Mesenchymal stem cell (in vitro differentiated cells and primary cell): ENCODE measurements at regions not wholly inside any gene's neighbourhood (a gene's known extent, or its start where the extent isn't known, plus 50 kb on each side); places are given as distances from the start of the nearest gene placed in this dataset.
"Not testable (repeated sequence)": the region's sequence is repeated elsewhere in the genome, so short reads cannot be mapped to it uniquely, and the experiment has no call there.

ENCODE experiments used
- DNase-seq: peaks from one replicate; pipeline ENCODE4 v3.0.0-alpha.2; 2013
- H2AFZ ChIP-seq: one replicate; pipeline ENCODE4 v1.6.1; 2013; ENCODE audit warnings: low read depth, mild to moderate bottlenecking, control low read depth, inconsistent platforms, low read length, moderate library complexity
- H2AK5ac ChIP-seq: 2 replicates; pipeline ENCODE4 v1.6.1; 2013; ENCODE audit warnings: low read length, moderate library complexity, mild to moderate bottlenecking, inconsistent platforms; ENCODE audit not compliant: severe bottlenecking
- H2BK120ac ChIP-seq: one replicate; pipeline ENCODE4 v1.6.1; 2013; ENCODE audit warnings: low read depth, mild to moderate bottlenecking, inconsistent platforms, low read length, moderate library complexity
- H2BK12ac ChIP-seq, 2 experiments: one replicate each; pipeline ENCODE4 v1.6.1; 2013; ENCODE audit warnings: inconsistent platforms in 2 of 2, low read length in 2 of 2, mild to moderate bottlenecking in 2 of 2, moderate library complexity in 2 of 2, control low read depth in 1 of 2
- H2BK15ac ChIP-seq: one replicate; pipeline ENCODE4 v1.6.1; 2013; ENCODE audit warnings: mild to moderate bottlenecking, low read depth, inconsistent platforms; ENCODE audit not compliant: poor library complexity, severe bottlenecking
- H2BK5ac ChIP-seq: 2 replicates; pipeline ENCODE4 v1.6.1; 2013; ENCODE audit warnings: low read depth, mild to moderate bottlenecking, low read length, control low read depth, inconsistent platforms; ENCODE audit not compliant: poor library complexity, severe bottlenecking
- H3K14ac ChIP-seq, 2 experiments: one replicate each; pipeline ENCODE4 v1.6.1; 2013; ENCODE audit warnings: inconsistent platforms in 2 of 2, low read length in 2 of 2, control low read depth in 1 of 2, mild to moderate bottlenecking in 1 of 2, moderate library complexity in 1 of 2
- H3K18ac ChIP-seq, 2 experiments: one replicate each; pipeline ENCODE4 v1.6.1; 2013; ENCODE audit warnings: inconsistent platforms in 2 of 2, low read length in 2 of 2, control low read depth in 1 of 2, low read depth in 1 of 2, mild to moderate bottlenecking in 1 of 2
- H3K23ac ChIP-seq, 2 experiments: one replicate each; pipeline ENCODE4 v1.6.1; 2013; ENCODE audit warnings: inconsistent platforms in 2 of 2, low read length in 2 of 2, mild to moderate bottlenecking in 2 of 2, moderate library complexity in 2 of 2, control low read depth in 1 of 2
- H3K27ac ChIP-seq: 2 replicates; pipeline ENCODE4 v1.5.1; 2013; ENCODE audit warnings: mild to moderate bottlenecking, moderate library complexity, low read length, control low read depth, inconsistent platforms; ENCODE audit not compliant: poor library complexity, severe bottlenecking
- H3K27me3 ChIP-seq, 2 experiments: 2 replicates each; pipeline versions ENCODE4 v1.6.1 to v1.7.0; 2013; ENCODE audit warnings: low read length in 2 of 2, mild to moderate bottlenecking in 2 of 2, moderate library complexity in 2 of 2, control low read depth in 1 of 2, inconsistent platforms in 1 of 2; ENCODE audit not compliant: control insufficient read depth in 1 of 2, insufficient read depth in 1 of 2
- H3K36me3 ChIP-seq, 2 experiments: 2 replicates each; pipeline versions ENCODE4 v1.6.1 to v1.7.0; 2013; ENCODE audit warnings: low read length in 2 of 2, control low read depth in 1 of 2, inconsistent platforms in 1 of 2, low read depth in 1 of 2, mild to moderate bottlenecking in 1 of 2; ENCODE audit not compliant: insufficient read depth in 2 of 2, control insufficient read depth in 1 of 2
- H3K4ac ChIP-seq, 2 experiments: one replicate each; pipeline ENCODE4 v1.6.1; 2013; ENCODE audit warnings: inconsistent platforms in 2 of 2, low read length in 2 of 2, mild to moderate bottlenecking in 2 of 2, moderate library complexity in 2 of 2, control low read depth in 1 of 2, low read depth in 1 of 2
- H3K4me1 ChIP-seq: 2 replicates; pipeline ENCODE4 v1.6.1; 2013; ENCODE audit warnings: low read depth, low read length, control low read depth; ENCODE audit not compliant: control insufficient read depth, insufficient read depth
- H3K4me2 ChIP-seq: 2 replicates; pipeline ENCODE4 v1.6.1; 2013; ENCODE audit warnings: low read length, mild to moderate bottlenecking, inconsistent platforms; ENCODE audit not compliant: poor library complexity, severe bottlenecking
- H3K4me3 ChIP-seq, 2 experiments: 2 replicates each; pipeline versions ENCODE4 v1.5.1 to v1.7.0; 2013; ENCODE audit warnings: low read length in 2 of 2, mild to moderate bottlenecking in 2 of 2, control low read depth in 1 of 2, low read depth in 1 of 2; ENCODE audit not compliant: insufficient read depth in 1 of 2
- H3K79me1 ChIP-seq: replicated peaks from 2 replicates; pipeline ENCODE4 v1.6.1; 2013; ENCODE audit warnings: mild to moderate bottlenecking, control low read depth, low read length, inconsistent platforms; ENCODE audit not compliant: poor library complexity, severe bottlenecking
- H3K9ac ChIP-seq: 2 replicates; pipeline ENCODE4 v1.7.0; 2013; ENCODE audit warnings: mild to moderate bottlenecking, low read length, moderate library complexity
- H3K9me3 ChIP-seq: 2 replicates; pipeline ENCODE4 v1.7.0; 2013; ENCODE audit warnings: mild to moderate bottlenecking, low read length; ENCODE audit not compliant: control insufficient read depth
- H4K8ac ChIP-seq: one replicate; pipeline ENCODE4 v1.6.1; 2013; ENCODE audit warnings: inconsistent platforms, mild to moderate bottlenecking, low read length, moderate library complexity
- H4K91ac ChIP-seq: one replicate; pipeline ENCODE4 v1.6.1; 2013; ENCODE audit warnings: mild to moderate bottlenecking, low read length, inconsistent platforms
- WGBS: methylation state at CpG from one replicate; pipeline ENCODE4 v1.1.7; 2013; ENCODE audit warnings: mixed read lengths; 5-methylcytosine and 5-hydroxymethylcytosine counted together

DNA sequence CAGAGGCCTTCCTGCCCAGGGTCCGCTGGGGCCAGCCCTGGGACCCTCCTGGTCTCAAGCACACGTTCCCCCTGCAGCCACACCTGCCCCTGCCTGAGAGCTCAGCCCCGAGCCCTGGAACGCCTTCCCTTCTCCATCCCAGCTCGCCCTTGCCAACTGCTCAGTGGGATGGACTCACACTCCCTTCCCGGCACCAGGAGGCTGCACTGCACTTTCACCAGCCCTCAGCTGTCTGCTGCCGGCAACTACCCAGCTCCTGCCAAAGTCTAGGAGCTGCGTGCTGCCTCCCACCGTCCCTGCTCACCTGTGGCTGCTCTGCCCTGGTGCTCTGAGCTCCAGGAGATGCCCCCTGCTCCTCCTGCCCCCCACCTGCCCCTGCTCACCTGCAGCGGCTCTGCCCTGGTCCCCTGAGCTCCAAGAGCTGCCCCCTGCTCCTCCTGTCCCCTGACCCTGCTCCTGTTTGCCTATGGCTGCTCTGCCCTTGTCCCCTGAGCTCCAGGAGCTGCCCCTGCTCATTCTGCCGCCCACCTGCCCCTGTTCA lies 246.4 kb downstream of the TMEM121 start:
- WGBS, result 56% methylated on average over 7 of the region's 11 CpGs
- H3K79me1 ChIP-seq, H3K4me1 ChIP-seq, H3K9me3 ChIP-seq, H2BK12ac ChIP-seq, H2BK5ac ChIP-seq, H3K18ac ChIP-seq, H4K91ac ChIP-seq, H3K9ac ChIP-seq, H2BK15ac ChIP-seq, H4K8ac ChIP-seq, H3K27ac ChIP-seq, H3K4ac ChIP-seq, H2AK5ac ChIP-seq, H3K27me3 ChIP-seq, H3K36me3 ChIP-seq, DNase-seq, H3K23ac ChIP-seq, H2AFZ ChIP-seq, H3K4me3 ChIP-seq, H2BK120ac ChIP-seq, H3K4me2 ChIP-seq, H3K14ac ChIP-seq: not testable (repeated sequence)

DNA sequence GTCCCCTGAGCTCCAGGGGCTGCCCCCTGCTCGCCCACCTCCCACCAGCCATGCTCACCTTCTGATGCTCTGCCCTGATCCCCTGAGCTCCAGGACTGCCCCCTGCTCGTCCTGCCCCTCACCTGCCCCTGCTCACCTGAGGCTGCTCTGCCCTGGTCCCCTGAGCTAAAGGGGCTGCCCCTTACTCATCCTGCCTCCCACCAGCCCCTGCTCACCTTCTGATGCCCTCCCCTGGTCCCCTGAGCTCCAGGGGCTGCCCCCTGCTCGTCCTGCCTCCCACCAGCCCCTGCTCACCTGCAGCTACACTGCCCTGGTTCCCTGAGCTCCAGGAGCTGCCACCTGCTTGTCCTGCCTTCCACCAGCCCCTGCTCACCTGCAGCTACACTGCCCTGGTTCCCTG lies 247.2 kb downstream of the TMEM121 start:
- H3K4me1 ChIP-seq, result no peaks in the 10 kb centered on the region
- no peak overlapping the region for H3K9ac ChIP-seq
- no peak overlapping the region for H2BK5ac ChIP-seq
- no peaks in the 10 kb centered on the region for H3K27me3 ChIP-seq
- 17% methylated on average over 3 of the region's 3 CpGs for WGBS
- no peak overlapping the region for H3K27ac ChIP-seq
- no peaks in the 10 kb centered on the region for H3K36me3 ChIP-seq
- H3K14ac ChIP-seq, result no peak overlapping the region
- no peak overlapping the region for H3K4me3 ChIP-seq
- no peak overlapping the region for H3K23ac ChIP-seq
- no peak overlapping the region for H2BK15ac ChIP-seq
- H2BK12ac ChIP-seq, result no peak overlapping the region
- H4K8ac ChIP-seq, result no peak overlapping the region
- peaks cover under 1% of the 10 kb centered on the region for H3K9me3 ChIP-seq
- DNase-seq, result no peak
- no peak overlapping the region for H2AFZ ChIP-seq
- H3K4ac ChIP-seq, result no peak overlapping the region
- H3K4me2 ChIP-seq, result no peak overlapping the region
- no peak overlapping the region for H3K18ac ChIP-seq
- no peak overlapping the region for H4K91ac ChIP-seq
- no peak overlapping the region for H2BK120ac ChIP-seq
- no peaks in the 10 kb centered on the region for H3K79me1 ChIP-seq
- H2AK5ac ChIP-seq, result no peak overlapping the region

DNA sequence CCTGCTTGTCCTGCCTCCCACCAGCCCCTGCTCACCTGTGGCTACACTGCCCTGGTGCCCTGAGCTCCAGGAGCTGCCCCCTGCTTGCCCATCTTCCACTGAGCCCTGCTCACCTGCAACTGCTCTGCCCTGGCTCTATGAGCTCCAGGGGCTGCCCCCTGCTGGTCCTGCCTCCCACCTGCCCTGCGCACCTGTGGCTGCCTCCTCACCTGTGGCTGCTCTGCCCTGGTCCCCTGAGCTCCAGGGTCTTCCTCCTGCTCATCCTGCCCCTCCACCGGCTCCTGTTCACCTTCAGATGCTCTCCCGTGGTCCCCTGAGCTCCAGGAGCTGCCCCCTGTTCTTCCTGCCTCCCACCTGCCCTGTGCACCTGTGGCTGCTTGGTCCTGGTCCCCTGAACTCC lies 247.6 kb downstream of the TMEM121 start:
- DNase-seq, result no peak
- H3K27me3 ChIP-seq, result no peaks in the 10 kb centered on the region
- no peak overlapping the region for H2AK5ac ChIP-seq
- H3K23ac ChIP-seq, result no peak overlapping the region
- no peaks in the 10 kb centered on the region for H3K36me3 ChIP-seq
- no peak overlapping the region for H3K4ac ChIP-seq
- no peak overlapping the region for H3K4me3 ChIP-seq
- H3K9ac ChIP-seq, result no peak overlapping the region
- H3K14ac ChIP-seq, result no peak overlapping the region
- H3K18ac ChIP-seq, result no peak overlapping the region
- no peaks in the 10 kb centered on the region for H3K4me1 ChIP-seq
- H3K4me2 ChIP-seq, result no peak overlapping the region
- no peak overlapping the region for H2BK5ac ChIP-seq
- no peak overlapping the region for H2BK12ac ChIP-seq
- no peak overlapping the region for H2AFZ ChIP-seq
- 28% methylated on average over 3 of the region's 3 CpGs for WGBS
- no peaks in the 10 kb centered on the region for H3K79me1 ChIP-seq
- no peak overlapping the region for H4K91ac ChIP-seq
- no peak overlapping the region for H3K27ac ChIP-seq
- H2BK120ac ChIP-seq, result no peak overlapping the region
- H3K9me3 ChIP-seq, result peaks cover 4% of the 10 kb centered on the region
- H4K8ac ChIP-seq, result no peak overlapping the region
- H2BK15ac ChIP-seq, result no peak overlapping the region

DNA sequence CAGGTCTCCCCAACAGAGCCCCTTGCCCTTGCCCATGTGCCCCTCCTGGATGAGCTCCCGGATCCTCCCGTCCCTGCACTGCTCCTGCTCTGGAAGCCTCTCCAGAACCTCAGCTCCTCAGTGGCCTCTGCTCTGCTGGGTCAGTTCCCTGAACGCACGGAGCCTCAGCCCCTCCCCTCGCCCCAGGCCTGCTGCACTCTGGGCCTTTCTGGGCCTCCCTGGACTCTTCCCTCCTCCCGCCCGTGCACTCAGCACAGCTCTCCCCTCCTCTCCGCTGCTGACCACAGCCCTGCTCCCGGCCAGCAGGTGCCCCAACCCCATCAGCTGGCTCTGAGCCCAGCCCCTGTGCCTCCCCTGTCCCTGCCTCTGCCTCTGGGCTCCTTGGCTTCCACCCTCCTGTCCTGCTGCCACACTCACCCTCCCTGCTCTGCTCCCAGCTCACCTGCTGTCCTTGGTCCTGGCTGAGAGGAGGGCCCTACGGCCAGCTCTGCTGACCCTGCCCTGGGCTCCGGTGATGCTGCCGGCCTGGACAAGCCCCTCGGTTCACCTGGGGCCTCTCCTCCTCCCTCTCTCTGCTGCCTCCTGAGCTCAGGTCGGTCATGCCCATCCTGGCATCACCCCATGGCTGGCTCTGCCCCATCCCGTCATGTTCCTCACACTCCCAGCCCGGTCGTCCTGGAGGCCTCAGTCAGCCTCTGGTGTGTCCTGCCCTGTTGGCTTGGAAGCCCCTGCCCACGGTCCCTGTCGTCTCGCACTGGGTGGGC lies 248.4 kb downstream of the TMEM121 start:
- not testable (repeated sequence) for H2BK12ac ChIP-seq, H2AK5ac ChIP-seq, H3K4ac ChIP-seq, H3K4me2 ChIP-seq, H3K4me3 ChIP-seq, H4K8ac ChIP-seq, H3K79me1 ChIP-seq, H3K27me3 ChIP-seq, H2BK15ac ChIP-seq, H4K91ac ChIP-seq, H2BK120ac ChIP-seq, H3K9ac ChIP-seq, H3K4me1 ChIP-seq, H3K27ac ChIP-seq, H3K14ac ChIP-seq, H3K36me3 ChIP-seq, H2AFZ ChIP-seq, H3K18ac ChIP-seq, DNase-seq, H2BK5ac ChIP-seq, H3K23ac ChIP-seq
- 83% methylated on average over 18 of the region's 20 CpGs for WGBS
- H3K9me3 ChIP-seq, result peaks cover 11% of the 10 kb centered on the region
